Fibroblast of villous mesenchyme (primary cell): ENCODE measurements at regions not wholly inside any gene's neighbourhood (a gene's known extent, or its start where the extent isn't known, plus 50 kb on each side); places are given as distances from the start of the nearest gene placed in this dataset.
A peak's percentile ranks its signal among the peaks of the same experiment; 100 is the strongest.

ENCODE experiments used
- DNase-seq: peaks from one replicate; pipeline ENCODE4 v3.0.0-alpha.2; 2010; ENCODE audit warnings: low read depth
- H3K4me3 ChIP-seq: 2 replicates; pipeline ENCODE4 v1.5.1; 2011; ENCODE audit warnings: low read depth, mild to moderate bottlenecking, low read length
- TF ChIP-seq, protein P1 (sequence below): IDR thresholded peaks from 2 replicates; pipeline ENCODE4 v1.5.1; 2012; ENCODE audit warnings: low read depth, mild to moderate bottlenecking, low read length; ENCODE audit not compliant: insufficient read depth

DNA sequence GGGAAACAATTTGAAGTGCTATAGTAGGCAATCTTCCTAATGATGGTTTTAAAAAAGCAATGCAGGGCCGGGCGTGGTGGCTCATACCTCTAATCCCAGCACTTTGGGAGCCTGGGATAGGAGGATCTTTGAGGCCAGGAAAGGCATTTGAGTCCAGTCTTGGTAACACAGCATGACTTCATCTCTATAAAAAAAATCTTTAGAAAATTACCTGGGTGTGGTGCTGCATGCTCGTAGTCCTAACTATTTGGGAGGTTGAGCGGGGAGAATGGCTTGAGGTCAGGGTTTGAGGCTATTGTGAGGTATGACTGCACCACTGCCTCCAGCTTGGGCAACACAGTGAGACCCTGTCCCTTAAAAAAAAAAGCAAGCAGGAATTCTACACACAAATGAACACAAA is 835.2 kb upstream of the AMELY start:
- H3K4me3 ChIP-seq, result no peak overlapping the region
- TF ChIP-seq, protein P1, sequence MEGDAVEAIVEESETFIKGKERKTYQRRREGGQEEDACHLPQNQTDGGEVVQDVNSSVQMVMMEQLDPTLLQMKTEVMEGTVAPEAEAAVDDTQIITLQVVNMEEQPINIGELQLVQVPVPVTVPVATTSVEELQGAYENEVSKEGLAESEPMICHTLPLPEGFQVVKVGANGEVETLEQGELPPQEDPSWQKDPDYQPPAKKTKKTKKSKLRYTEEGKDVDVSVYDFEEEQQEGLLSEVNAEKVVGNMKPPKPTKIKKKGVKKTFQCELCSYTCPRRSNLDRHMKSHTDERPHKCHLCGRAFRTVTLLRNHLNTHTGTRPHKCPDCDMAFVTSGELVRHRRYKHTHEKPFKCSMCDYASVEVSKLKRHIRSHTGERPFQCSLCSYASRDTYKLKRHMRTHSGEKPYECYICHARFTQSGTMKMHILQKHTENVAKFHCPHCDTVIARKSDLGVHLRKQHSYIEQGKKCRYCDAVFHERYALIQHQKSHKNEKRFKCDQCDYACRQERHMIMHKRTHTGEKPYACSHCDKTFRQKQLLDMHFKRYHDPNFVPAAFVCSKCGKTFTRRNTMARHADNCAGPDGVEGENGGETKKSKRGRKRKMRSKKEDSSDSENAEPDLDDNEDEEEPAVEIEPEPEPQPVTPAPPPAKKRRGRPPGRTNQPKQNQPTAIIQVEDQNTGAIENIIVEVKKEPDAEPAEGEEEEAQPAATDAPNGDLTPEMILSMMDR, result no peak
- no peak for DNase-seq

DNA sequence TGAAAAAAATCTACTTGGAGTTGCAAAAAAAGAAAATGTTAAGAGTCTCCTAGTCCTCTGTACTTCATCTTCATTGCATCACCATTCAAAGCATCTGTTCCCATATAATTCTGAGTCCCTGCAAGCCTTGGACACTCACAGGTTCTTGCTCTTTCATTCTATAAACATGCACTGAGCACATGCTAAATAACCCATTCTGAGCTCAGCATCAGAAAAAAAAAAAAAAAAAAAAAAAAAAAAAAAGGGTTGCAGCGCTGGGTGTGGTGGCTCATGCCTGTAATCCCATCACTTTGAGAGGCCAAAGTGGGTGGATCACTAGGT is 834.0 kb upstream of the AMELY start:
- no peak overlapping the region for H3K4me3 ChIP-seq
- peak; percentile 86 for DNase-seq
- TF ChIP-seq, protein P1, result no peak

DNA sequence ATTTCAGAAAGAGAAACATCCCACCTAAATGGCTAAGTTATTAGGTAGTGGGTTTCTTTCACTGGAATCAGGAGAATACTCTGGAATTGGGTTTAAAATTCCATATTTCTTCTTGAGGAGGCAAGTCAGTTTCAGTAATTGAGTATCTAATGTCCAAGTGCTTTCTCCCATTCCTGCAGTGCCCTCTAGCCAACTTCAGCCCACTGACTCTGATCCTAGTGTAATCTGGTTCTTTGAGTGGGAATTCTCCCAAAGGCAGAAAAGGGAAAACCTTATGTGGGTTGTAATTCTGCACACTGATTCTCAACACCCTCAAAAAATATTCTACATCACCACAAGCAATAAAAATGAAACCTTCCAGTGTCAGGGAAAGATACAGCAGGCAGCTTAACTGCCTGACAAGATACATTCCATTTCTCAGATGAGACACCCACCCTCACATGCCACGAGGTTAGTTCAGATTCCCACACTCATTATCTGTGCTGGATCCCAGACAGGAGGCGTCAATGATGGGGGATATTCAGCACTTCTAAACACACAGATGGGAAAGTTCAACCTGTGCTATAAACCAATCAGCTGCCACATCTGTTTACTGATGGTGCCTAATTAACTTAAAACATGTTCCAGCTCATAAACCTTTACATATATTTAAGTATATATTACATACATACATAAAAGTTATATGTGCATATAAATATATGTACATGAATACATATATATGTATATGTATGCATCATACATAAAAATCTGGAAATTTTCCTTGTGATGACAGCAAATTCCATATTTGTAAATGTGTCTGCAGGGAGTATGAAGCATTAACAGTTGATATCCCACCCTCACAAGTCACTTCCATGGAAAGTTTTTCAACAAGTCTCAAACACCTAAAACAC is 833.4 kb upstream of the AMELY start:
- DNase-seq, result peak; percentile 97

DNA sequence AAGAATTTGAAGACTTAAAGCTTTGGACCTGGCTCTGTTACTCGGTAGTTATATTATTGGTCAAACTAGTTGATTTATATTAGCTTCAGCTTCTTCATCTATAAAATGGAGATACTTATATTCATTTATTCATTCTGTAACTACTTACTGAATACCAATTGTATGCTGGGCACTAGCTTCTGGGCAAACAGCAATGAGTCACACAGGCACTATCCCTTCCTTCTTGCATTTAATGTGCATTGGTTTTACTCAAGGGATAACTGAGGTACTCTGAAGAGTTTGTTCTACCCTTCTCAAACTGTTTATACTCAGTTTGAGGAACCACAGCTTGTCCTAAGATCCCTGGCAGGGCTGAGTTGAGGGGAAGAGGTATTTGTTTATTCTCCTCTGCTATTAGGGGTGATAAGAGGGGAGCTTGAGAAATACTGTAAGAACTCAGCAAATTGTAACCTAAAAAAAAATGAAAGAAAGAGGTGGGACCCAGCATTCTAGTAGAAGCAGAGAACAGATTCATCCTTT is 825.4 kb upstream of the AMELY start:
- no peak overlapping the region for H3K4me3 ChIP-seq
- TF ChIP-seq, protein P1, result no peak
- DNase-seq, result peak; percentile 93

More for the DNA sequence above, 833.4 kb upstream of the AMELY start:
- H3K4me3 ChIP-seq, result no peak overlapping the region
- TF ChIP-seq, protein P1, result peak; percentile 28

DNA sequence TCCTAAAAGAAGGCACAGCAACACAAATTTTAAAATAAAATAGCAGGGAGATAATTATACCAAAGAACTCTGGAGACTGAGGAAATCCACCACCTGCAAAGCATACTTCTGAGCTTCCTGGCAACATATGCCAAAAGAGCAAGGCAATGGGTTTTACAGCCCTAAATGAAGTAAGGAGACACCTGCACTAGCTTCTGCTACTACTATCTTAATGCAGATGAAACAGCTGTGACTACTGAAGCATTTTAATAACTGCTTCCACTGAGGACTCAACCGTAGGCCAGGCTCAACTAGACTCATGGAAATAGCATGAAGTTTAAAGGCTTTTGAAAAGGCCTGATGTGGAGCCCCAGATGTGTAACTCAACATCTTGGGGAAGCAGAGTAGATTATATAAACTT is 820.1 kb upstream of the AMELY start:
- TF ChIP-seq, protein P1, result no peak
- DNase-seq, result no peak
- H3K4me3 ChIP-seq, result no peak overlapping the region

DNA sequence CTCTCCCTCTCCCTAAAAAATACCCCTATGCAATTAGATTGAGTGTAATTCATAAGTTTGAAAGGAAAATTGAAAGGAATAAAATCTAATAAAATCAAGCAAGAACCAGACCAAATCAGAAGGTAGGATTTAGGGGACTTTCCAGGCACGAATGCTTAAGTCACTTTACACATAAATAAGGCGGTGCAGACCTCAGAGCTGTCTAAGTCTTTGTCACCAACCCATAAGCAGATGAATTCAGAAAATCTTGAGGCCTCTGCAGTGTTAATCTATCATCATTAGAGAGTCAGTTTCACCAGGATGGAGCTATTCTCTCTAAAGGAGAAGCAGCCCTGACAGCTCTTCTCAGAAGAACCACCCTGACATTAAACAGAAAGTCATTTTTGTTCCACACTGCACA is 819.1 kb upstream of the AMELY start:
- no peak overlapping the region for H3K4me3 ChIP-seq
- TF ChIP-seq, protein P1, result no peak
- no peak for DNase-seq

DNA sequence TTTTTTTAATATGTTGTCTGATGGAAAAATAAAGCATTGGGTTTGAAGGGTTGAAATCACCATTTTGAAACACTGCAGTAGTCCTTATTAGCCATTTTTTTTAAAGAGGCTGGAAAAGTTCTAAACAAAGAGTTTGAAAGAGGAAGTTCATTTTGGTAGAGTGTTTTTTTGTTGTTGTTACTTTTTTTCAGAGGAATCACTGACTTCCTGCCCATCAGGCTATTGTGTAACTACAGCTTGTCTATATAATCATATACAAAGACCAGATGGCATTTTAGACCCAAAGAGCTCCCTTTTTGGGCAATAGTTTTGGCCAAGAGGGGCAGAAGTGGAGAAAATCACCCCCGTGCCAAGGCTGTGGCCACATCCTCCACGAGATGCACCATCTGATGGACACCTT is 818.5 kb upstream of the AMELY start:
- TF ChIP-seq, protein P1, result no peak
- peak; percentile 24 for DNase-seq
- H3K4me3 ChIP-seq, result no peak overlapping the region
